ENCODE measurements at regions not wholly inside any gene's neighbourhood (a gene's known extent, or its start where the extent isn't known, plus 50 kb on each side); places are given as distances from the start of the nearest gene placed in this dataset.

GRCh38 chr5:166430491-166431319 is 1860.7 kb upstream of the WWC1 start:
- TF ChIP-seq SPI1 (IDR thresholded peaks at IDR 0.05; ENCODE audit: borderline replicate concordance, insufficient read depth, low read depth, low read length) (no peak), GATAD2B (conservative IDR thresholded peaks at IDR 0.05; ENCODE audit: low read depth) (no peak), MXI1 (IDR thresholded peaks at IDR 0.05; ENCODE audit: low read depth, low read length) (no peak), SUPT20H (IDR thresholded peaks at IDR 0.05; ENCODE audit: borderline replicate concordance, control insufficient read depth, low read depth, low read length) (no peak), TCF3 (IDR thresholded peaks at IDR 0.05; ENCODE audit: borderline replicate concordance, insufficient read depth, low read depth, low read length) (no peak), HDAC2 (IDR thresholded peaks at IDR 0.05) (no peak), IKZF2 (IDR thresholded peaks at IDR 0.05) (no peak), STAT1 (conservative IDR thresholded peaks at IDR 0.05) (no peak), ZNF274 (IDR thresholded peaks at IDR 0.05; ENCODE audit: insufficient read depth, insufficient read length) (no peak), EGR1 (IDR thresholded peaks at IDR 0.05; ENCODE audit: borderline replicate concordance in 1 of 2, low read depth in 2 of 2, low read length in 2 of 2) (no peak)
- no peak overlapping the region for H3K9ac ChIP-seq (ENCODE audit: control insufficient read depth, insufficient read depth, low read length)
- in situ Hi-C loops (cut with MboI), result no loop called here
- DNase-seq (ENCODE audit: low read depth, low spot score), result no peak
- WGBS (ENCODE audit: insufficient coverage, insufficient replicate concordance, low lambda C conversion rate, missing lambda C conversion rate), result 0% methylated on average over 4 of the region's 5 CpGs
- no peak overlapping the region for H3K4me2 ChIP-seq (ENCODE audit: control insufficient read depth, insufficient read depth)
- H3K4me1 ChIP-seq (ENCODE audit: control insufficient read depth, insufficient read depth, low read length), result no peaks in the 10 kb centered on the region
- POLR2A ChIA-PET, result interaction anchor here (0.6 kb wide), 1 partner anchor 281 kb away, joined by 3 read pairs; no protein-coding TSS in a partner anchor
- no peaks in the 10 kb centered on the region for H3K36me3 ChIP-seq (ENCODE audit: control insufficient read depth in 2 of 2, insufficient read depth in 2 of 2, low read length in 1 of 2)
- H3K27ac ChIP-seq (ENCODE audit: control insufficient read depth, insufficient read depth), result no peak overlapping the region
- SMC1A ChIA-PET (ENCODE audit: uncharacterized antibody, unreplicated experiment), result no interaction called here
- H2AFZ ChIP-seq (ENCODE audit: control insufficient read depth, low read depth, low read length), result no peak overlapping the region
- CTCF ChIA-PET, result no interaction called here
- no peaks in the 10 kb centered on the region for H4K20me1 ChIP-seq (ENCODE audit: control insufficient read depth, insufficient read depth)
- RAD21 ChIA-PET (ENCODE audit: unreplicated experiment), result no interaction called here
- intact Hi-C loops (cut with micrococcal nuclease; ENCODE audit: unreplicated experiment), result no loop called here
- BruUV-seq (replicated peaks), result no TSS peak
- H3K79me2 ChIP-seq (ENCODE audit: control insufficient read depth, insufficient read depth, low read length), result no peaks in the 10 kb centered on the region
- H3K4me3 ChIP-seq, result no peak overlapping the region
- no peaks in the 10 kb centered on the region for H3K9me3 ChIP-seq (replicated peaks; ENCODE audit: control insufficient read depth, insufficient read depth, low read length)
- no peak for ATAC-seq
- FAIRE-seq, result no peak
- H3K27me3 ChIP-seq (replicated peaks in 1 of 2; ENCODE audit: control insufficient read depth in 2 of 2, insufficient read depth in 2 of 2, low read length in 1 of 2), result no peaks in the 10 kb centered on the region

Data from GM12878 (cell line).